H9 (cell line): ENCODE measurements at regions not wholly inside any gene's neighbourhood (a gene's known extent, or its start where the extent isn't known, plus 50 kb on each side); places are given as distances from the start of the nearest gene placed in this dataset.

Experiments used
- DNase-seq: peaks from one replicate; pipeline ENCODE4 v3.0.0-alpha.2; 2017
- H2AFZ ChIP-seq: one replicate; pipeline ENCODE4 v1.6.1; 2013; ENCODE audit warnings: mild to moderate bottlenecking, low read length, control low read depth, moderate library complexity
- H2AK5ac ChIP-seq: 2 replicates; pipeline ENCODE4 v1.6.1; 2013; ENCODE audit warnings: low read length, control low read depth, mixed read lengths; ENCODE audit not compliant: insufficient read length
- H2BK120ac ChIP-seq: one replicate; pipeline ENCODE4 v1.6.1; 2013; ENCODE audit warnings: low read depth, mild to moderate bottlenecking, low read length, control low read depth, inconsistent platforms; ENCODE audit not compliant: poor library complexity, severe bottlenecking
- H2BK12ac ChIP-seq: 2 replicates; pipeline ENCODE4 v1.6.1; 2013; ENCODE audit warnings: low read length, control low read depth, mixed read lengths, low read depth; ENCODE audit not compliant: insufficient read length
- H2BK15ac ChIP-seq: 2 replicates; pipeline ENCODE4 v1.6.1; 2013; ENCODE audit warnings: low read depth, low read length, control low read depth
- H2BK20ac ChIP-seq: one replicate; pipeline ENCODE4 v1.6.1; 2013; ENCODE audit warnings: low read depth, mild to moderate bottlenecking, low read length, control low read depth, inconsistent platforms; ENCODE audit not compliant: poor library complexity, severe bottlenecking
- H2BK5ac ChIP-seq: 2 replicates; pipeline ENCODE4 v1.6.1; 2013; ENCODE audit warnings: low read length, control low read depth, mixed read lengths; ENCODE audit not compliant: insufficient read length
- H3K14ac ChIP-seq: 2 replicates; pipeline ENCODE4 v1.6.1; 2013; ENCODE audit warnings: low read length, control low read depth; ENCODE audit not compliant: insufficient read depth
- H3K18ac ChIP-seq: 2 replicates; pipeline ENCODE4 v1.6.1; 2013; ENCODE audit warnings: low read depth, mild to moderate bottlenecking, mixed read lengths, low read length, control low read depth; ENCODE audit not compliant: insufficient read length
- H3K23ac ChIP-seq: 2 replicates; pipeline ENCODE4 v1.6.1; 2013; ENCODE audit warnings: low read length, control low read depth, mixed read lengths, low read depth; ENCODE audit not compliant: insufficient read length
- H3K23me2 ChIP-seq: 2 replicates; pipeline ENCODE4 v1.6.1; 2013; ENCODE audit warnings: low read depth, mild to moderate bottlenecking, mixed read lengths, low read length, control low read depth; ENCODE audit not compliant: insufficient read length, poor library complexity, severe bottlenecking
- H3K27ac ChIP-seq: 2 replicates; pipeline ENCODE4 v1.5.1; 2013; ENCODE audit warnings: low read length, control low read depth, mixed read lengths, low read depth; ENCODE audit not compliant: insufficient read length
- H3K27me3 ChIP-seq: 2 replicates; pipeline ENCODE4 v1.6.1; 2013; ENCODE audit warnings: low read length, control low read depth, inconsistent platforms; ENCODE audit not compliant: insufficient read depth
- H3K4ac ChIP-seq: 2 replicates; pipeline ENCODE4 v1.6.1; 2013; ENCODE audit warnings: low read depth, mild to moderate bottlenecking, control low read depth, inconsistent platforms, low read length, moderate library complexity
- H3K4me1 ChIP-seq: 2 replicates; pipeline ENCODE4 v1.6.1; 2013; ENCODE audit warnings: low read length, control low read depth, inconsistent platforms; ENCODE audit not compliant: insufficient read depth
- H3K4me2 ChIP-seq: 2 replicates; pipeline ENCODE4 v1.6.1; 2013; ENCODE audit warnings: low read length, control low read depth, mixed read lengths; ENCODE audit not compliant: insufficient read length, insufficient read depth
- H3K56ac ChIP-seq: 2 replicates; pipeline ENCODE4 v1.6.1; 2013; ENCODE audit warnings: low read depth, mild to moderate bottlenecking, mixed read lengths, low read length, control low read depth; ENCODE audit not compliant: insufficient read length
- H3K79me1 ChIP-seq: 2 replicates; pipeline ENCODE4 v1.6.1; 2013; ENCODE audit warnings: low read depth, mild to moderate bottlenecking, moderate library complexity, low read length, control low read depth, inconsistent platforms; ENCODE audit not compliant: insufficient read depth, poor library complexity, severe bottlenecking
- H3K79me2 ChIP-seq: 2 replicates; pipeline ENCODE4 v1.6.1; 2013; ENCODE audit warnings: low read length, control low read depth, inconsistent platforms; ENCODE audit not compliant: insufficient read depth
- H3K9ac ChIP-seq: 2 replicates; pipeline ENCODE4 v1.6.1; 2013; ENCODE audit warnings: low read length, control low read depth, mixed read lengths; ENCODE audit not compliant: insufficient read length; ENCODE audit errors: extremely low read depth
- H3K9me3 ChIP-seq: one replicate; pipeline ENCODE4 v1.6.1; 2013; ENCODE audit warnings: low read depth, low read length, inconsistent platforms; ENCODE audit not compliant: control insufficient read depth
- H3T11ph ChIP-seq: one replicate; pipeline ENCODE4 v1.6.1; 2013; ENCODE audit warnings: mild to moderate bottlenecking, low read length, control low read depth, inconsistent platforms
- H4K20me1 ChIP-seq: one replicate; pipeline ENCODE4 v1.6.1; 2013; ENCODE audit not compliant: control insufficient read depth, insufficient read length, insufficient read depth
- H4K5ac ChIP-seq: 2 replicates; pipeline ENCODE4 v1.6.1; 2013; ENCODE audit warnings: low read depth, mild to moderate bottlenecking, mixed read lengths, low read length, control low read depth; ENCODE audit not compliant: insufficient read length
- H4K8ac ChIP-seq: replicated peaks from 2 replicates; pipeline ENCODE4 v1.6.1; 2013; ENCODE audit warnings: low read length, control low read depth, mixed read lengths, low read depth; ENCODE audit not compliant: insufficient read length
- H4K91ac ChIP-seq: 2 replicates; pipeline ENCODE4 v1.6.1; 2013; ENCODE audit warnings: low read depth, mild to moderate bottlenecking, moderate library complexity, mixed read lengths, low read length, control low read depth; ENCODE audit not compliant: insufficient read length
- H3K27ac Mint-ChIP-seq, 3 experiments: 2 replicates in 2 of 3; 3 replicates in 1 of 3; pipeline ENCODE4 v1.8.0; 2020 to 2021; ENCODE audit warnings: mixed read lengths in 3 of 3, mild to moderate bottlenecking in 1 of 3, moderate library complexity in 1 of 3
- H3K27me3 Mint-ChIP-seq: 2 replicates; pipeline ENCODE4 v1.8.0; 2021; ENCODE audit warnings: low read depth, mild to moderate bottlenecking, moderate library complexity, mixed read lengths
- H3K36me3 Mint-ChIP-seq, 3 experiments: 2 replicates in 2 of 3; 3 replicates in 1 of 3; pipeline ENCODE4 v1.8.0; 2020 to 2021; ENCODE audit warnings: low read depth in 3 of 3, mixed read lengths in 3 of 3; ENCODE audit not compliant: insufficient read depth in 1 of 3
- H3K4me1 Mint-ChIP-seq, 2 experiments: 2 replicates each; pipeline ENCODE4 v1.8.0; 2020; ENCODE audit warnings: mixed read lengths in 2 of 2
- H3K4me3 Mint-ChIP-seq, 2 experiments: 2 replicates in 1 of 2; 3 replicates in 1 of 2; pipeline ENCODE4 v1.8.0; 2020 to 2021; ENCODE audit warnings: mild to moderate bottlenecking in 2 of 2, mixed read lengths in 2 of 2, moderate library complexity in 1 of 2
- H3K9me3 Mint-ChIP-seq, 2 experiments: 2 replicates in 1 of 2; 3 replicates in 1 of 2; pipeline ENCODE4 v1.8.0; 2020; ENCODE audit warnings: mild to moderate bottlenecking in 2 of 2, mixed read lengths in 2 of 2, moderate library complexity in 1 of 2
- WGBS: extraction: QIAGEN DNeasy Blood & Tissue Kit; methylation state at CpG from one replicate; pipeline ENCODE4 v1.1.7; 2013; ENCODE audit warnings: missing lambda C conversion rate, low lambda C conversion rate, mixed read lengths; ENCODE audit not compliant: insufficient read length; ENCODE audit errors: extremely low coverage; 5-methylcytosine and 5-hydroxymethylcytosine counted together
- TF ChIP-seq, protein P1 (sequence below): fragments of 200-600 bp; sonication (generic); conservative IDR thresholded peaks from 3 replicates; pipeline ENCODE4 v1.8.0; 2021; ENCODE audit warnings: antibody characterized with exemption, mild to moderate bottlenecking

DNA sequence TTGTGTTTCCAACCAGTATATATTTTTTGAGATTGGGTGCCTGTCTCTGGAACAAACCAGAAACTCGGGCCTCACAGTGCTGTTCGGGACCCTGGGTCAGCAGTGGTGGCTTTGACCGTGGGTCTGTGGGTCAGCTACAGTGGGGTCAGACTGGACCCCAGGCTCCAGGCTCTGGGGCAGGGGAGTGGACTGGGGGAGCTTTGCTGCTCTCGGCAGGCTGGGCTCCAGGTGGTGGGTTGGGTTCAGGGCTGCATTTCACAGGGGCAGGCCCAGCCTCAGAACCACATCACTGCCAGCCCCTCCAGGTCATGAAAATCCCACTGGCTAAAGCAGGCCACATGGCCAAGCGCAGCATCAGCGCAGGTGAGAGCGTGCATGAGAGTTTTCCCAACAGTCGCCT, 1279.3 kb downstream of the BRD1 start:
- Histone ChIP-seq H3K23ac (no peak overlapping the region), H3K23me2 (no peaks in the 10 kb centered on the region), H3K79me2 (no peaks in the 10 kb centered on the region), H2AFZ (no peak overlapping the region), H2BK12ac (no peak overlapping the region), H4K5ac (no peak overlapping the region), H2BK15ac (no peak overlapping the region), H3K79me1 (no peaks in the 10 kb centered on the region), H3K9ac (no peak overlapping the region), H4K8ac (no peak overlapping the region), H4K20me1 (no peaks in the 10 kb centered on the region), H2BK120ac (no peak overlapping the region), H3K14ac (no peak overlapping the region), H3K4me1 (no peaks in the 10 kb centered on the region), H3K27ac (no peak overlapping the region), H3K4ac (no peak overlapping the region), H3T11ph (no peak overlapping the region), H3K27me3 (no peaks in the 10 kb centered on the region), H2BK5ac (no peak overlapping the region), H3K9me3 (no peaks in the 10 kb centered on the region), H2BK20ac (no peak overlapping the region), H3K4me2 (no peak overlapping the region), H3K56ac (no peak overlapping the region), H2AK5ac (no peak overlapping the region), H3K18ac (no peak overlapping the region), H4K91ac (no peak overlapping the region)
- no peak for DNase-seq
- no peaks in the 10 kb centered on the region for H3K9me3 Mint-ChIP-seq
- TF ChIP-seq, protein P1, sequence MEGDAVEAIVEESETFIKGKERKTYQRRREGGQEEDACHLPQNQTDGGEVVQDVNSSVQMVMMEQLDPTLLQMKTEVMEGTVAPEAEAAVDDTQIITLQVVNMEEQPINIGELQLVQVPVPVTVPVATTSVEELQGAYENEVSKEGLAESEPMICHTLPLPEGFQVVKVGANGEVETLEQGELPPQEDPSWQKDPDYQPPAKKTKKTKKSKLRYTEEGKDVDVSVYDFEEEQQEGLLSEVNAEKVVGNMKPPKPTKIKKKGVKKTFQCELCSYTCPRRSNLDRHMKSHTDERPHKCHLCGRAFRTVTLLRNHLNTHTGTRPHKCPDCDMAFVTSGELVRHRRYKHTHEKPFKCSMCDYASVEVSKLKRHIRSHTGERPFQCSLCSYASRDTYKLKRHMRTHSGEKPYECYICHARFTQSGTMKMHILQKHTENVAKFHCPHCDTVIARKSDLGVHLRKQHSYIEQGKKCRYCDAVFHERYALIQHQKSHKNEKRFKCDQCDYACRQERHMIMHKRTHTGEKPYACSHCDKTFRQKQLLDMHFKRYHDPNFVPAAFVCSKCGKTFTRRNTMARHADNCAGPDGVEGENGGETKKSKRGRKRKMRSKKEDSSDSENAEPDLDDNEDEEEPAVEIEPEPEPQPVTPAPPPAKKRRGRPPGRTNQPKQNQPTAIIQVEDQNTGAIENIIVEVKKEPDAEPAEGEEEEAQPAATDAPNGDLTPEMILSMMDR = no peak
- no peaks in the 10 kb centered on the region for H3K36me3 Mint-ChIP-seq
- peak overlapping the region in 1 of 3 experiments; percentile 41; a peak in 1 of 7 replicates for H3K27ac Mint-ChIP-seq
- H3K4me3 Mint-ChIP-seq = no peak overlapping the region
- H3K4me1 Mint-ChIP-seq = peaks cover 0 to 9% of the 10 kb centered on the region in 2 experiments; a peak in 2 of 4 replicates
- H3K27me3 Mint-ChIP-seq = no peaks in the 10 kb centered on the region; the same call in 1 of the 2 replicates
- WGBS = no CpG with 5 or more reads among the region's 8 CpGs
